SKM-1 (cell line): ENCODE measurements at regions not wholly inside any gene's neighbourhood (a gene's known extent, or its start where the extent isn't known, plus 50 kb on each side); places are given as distances from the start of the nearest gene placed in this dataset.
"Not testable (repeated sequence)": the region's sequence is repeated elsewhere in the genome, so short reads cannot be mapped to it uniquely, and the experiment has no call there.

Source experiments
- DNase-seq: peaks from one replicate; lab custom pipeline; 2025; ENCODE audit not compliant: unreplicated experiment; lab: John Stamatoyannopoulos, UW

DNA sequence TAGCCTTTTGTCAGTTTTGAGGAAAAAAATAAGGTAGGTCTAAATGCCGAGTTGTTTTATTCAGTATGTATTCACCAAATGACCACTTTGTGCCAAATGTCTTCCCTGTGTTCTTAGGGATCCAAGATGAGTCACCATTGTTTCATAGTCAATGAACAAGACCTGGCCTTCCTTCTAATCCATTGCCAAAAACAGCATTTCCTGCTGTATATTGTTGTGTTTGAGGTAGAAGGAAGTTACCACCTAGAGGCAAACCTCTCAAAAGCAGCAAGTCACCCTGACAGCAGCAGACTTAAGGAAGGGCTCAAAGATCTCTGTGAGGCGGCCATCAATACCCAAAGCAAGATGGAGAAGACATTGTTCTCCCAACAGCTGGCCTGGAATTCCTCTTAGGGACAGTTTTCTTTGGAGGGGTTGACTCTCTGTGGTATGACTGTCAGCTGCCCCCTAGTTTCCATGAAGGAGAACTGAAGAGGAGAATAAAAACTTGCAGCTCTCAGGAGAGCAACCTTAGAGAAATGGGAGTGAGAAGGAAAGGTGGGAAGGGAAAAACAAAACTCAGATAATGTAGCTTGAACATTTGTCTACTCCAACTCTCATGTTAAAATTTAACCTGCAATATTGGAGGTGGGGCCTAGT, 328.3 kb downstream of the LRATD1 start:
- DNase-seq = no peak

- DNase-seq = no peak
Measured at GRCh38 chr2:14967729-14968128, 335.2 kb downstream of the LRATD1 start.

GRCh38 chr2:14975381-14975780, 342.9 kb downstream of the LRATD1 start:
- no peak for DNase-seq

- DNase-seq = no peak
Measured at GRCh38 chr2:14977021-14977420, 344.5 kb downstream of the LRATD1 start.

DNA sequence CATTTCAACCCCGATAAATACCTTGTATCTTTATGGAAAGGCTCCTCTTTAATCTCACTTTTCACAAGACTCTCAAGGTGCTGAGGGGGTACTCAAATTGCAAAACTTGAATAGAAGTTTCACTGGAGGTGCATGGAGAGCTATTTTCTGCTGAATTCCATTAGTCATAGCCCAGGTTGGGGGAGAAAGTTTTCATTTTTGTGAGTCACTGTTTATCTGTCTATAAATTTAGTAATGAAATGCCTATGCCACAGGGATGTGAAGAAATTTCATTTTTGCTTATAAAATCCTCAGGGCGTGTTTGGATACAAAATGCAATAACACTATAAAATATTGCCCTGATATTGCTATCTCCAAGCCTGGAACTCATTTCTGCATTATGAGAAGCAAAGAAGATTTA, 346.3 kb downstream of the LRATD1 start:
- DNase-seq = no peak

GRCh38 chr2:14982790-14983189, 350.3 kb downstream of the LRATD1 start:
- DNase-seq = no peak

DNA sequence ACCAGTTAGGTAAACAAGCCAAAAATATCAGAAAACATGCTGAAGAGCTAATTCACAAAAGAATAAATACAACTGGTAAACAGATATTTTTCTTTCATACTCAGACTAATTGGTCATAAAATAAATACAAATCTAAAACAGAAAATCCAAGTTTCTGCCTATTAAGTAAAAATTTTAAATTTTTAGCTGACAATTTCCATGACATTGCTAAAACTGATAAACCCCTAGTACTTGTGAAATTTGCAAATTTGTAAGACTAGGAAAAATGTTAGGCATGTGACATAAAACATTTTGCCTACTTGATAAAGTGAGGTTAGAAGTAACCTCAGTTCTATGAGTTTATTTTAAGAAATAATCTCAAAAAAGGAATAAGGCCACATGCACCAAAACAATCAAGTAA, 356.1 kb downstream of the LRATD1 start:
- DNase-seq = no peak

DNA sequence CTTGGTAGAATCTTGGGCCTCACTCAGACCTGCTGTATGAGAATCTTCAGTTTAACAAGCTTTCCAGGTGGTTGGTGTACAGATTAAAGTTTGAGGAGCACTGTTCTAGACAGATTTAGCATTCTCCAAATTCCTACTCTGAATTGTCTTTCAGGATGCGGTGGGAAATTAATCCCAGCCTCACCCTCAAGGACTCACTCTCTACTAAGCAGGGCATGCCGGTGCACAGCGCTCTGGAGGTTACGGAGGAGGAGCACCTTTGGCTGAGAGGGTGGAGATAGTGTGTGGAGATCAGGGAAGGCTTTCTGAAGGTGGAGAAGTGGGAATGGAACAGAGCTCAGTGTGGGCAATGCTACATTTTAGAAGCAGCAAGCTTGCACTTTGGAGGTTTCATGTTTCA, 359.2 kb downstream of the LRATD1 start:
- no peak for DNase-seq

DNA sequence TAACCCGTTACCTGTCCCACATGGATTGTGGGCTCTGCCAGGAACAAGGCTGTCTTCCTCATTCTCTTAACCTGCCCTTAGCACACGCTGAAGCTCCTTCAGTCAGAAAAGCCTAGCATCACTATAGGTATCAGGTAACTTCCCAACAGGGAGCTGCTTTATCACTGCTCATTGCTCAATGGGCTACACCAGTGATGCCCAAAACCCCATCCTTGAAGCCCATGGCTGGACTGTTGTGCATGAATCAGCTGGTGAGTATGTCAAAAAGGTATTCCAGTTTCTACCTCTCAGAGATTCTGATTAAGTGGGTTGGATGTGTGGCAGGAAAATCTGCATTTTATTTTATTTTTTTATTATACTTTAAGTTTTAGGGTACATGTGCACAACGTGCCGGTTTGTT, 362.2 kb downstream of the LRATD1 start:
- DNase-seq = no peak

DNA sequence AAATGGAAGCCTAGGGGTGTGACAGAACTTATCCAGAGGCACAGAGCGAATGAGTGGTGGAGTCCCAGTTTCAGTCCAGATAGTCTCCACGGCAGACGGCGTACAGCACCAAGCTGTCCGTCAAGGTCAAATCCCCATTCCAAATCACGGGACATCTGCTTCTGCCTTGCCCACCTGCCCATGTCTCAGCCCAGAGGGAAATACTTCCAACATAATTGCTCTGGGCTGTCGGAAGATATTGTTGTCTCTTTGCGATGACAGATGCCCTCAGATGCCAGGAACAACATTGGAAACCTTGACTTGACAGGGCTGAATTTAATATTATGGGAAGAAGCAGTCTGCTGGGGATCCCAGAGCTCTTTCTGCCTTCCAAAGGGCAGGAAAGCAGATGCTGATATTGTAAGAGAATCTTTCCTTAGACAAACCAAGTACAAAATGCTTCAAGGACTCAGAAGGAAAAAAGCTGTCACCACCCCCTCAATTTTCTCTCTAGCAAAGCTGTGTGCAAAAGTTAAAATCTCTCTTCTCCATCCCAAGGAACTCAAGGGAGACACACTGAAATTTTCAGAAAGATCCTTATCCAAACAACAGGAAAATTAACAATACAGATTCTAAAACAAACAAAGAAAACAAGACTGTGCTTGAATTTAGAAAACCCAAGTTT, 364.0 kb downstream of the LRATD1 start:
- DNase-seq = no peak

DNA sequence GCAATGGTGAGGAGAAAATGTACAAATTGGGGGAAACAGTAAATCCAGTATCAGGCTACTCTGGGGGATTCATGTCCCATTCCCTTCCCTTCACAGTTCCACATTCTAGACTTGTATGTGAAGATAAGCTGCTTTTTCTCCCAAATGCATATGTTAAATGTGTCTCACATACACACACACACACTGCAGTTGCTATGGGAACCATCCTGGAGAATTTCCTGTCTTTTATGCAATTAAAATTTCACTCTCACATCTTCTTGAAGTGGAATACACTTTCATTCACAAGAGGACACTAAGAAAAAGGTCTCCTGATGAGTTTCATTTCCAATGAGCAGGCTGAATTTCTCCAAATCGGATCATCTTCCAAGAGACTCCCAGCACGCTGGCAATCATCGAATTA, 366.0 kb downstream of the LRATD1 start:
- DNase-seq = no peak

DNA sequence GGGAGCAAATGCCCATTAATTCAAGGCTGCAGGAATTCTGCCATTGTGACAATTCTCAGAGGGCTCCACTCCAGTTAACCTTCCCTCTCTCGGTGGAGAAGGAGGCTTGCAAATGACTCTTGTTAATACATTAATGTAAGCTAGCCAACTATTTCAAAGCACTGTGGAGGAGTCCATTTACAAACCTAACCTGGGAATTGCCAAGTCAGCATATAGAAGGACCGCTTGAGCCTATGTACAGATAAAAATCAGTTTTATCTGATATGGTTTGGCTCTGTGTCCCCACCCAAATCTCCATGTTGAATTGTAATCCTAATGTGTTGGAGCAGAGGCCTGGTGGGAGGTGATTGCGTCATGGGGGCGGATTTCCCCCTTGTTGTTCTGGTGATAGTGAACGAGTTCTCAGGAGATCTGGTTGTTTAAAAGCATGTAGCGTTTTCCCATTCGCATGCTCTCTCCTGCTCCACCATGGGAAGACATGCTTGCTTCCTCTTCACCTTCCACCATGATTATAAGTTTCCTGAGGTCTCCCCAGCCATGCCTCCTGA, 366.7 kb downstream of the LRATD1 start:
- DNase-seq = no peak

DNA sequence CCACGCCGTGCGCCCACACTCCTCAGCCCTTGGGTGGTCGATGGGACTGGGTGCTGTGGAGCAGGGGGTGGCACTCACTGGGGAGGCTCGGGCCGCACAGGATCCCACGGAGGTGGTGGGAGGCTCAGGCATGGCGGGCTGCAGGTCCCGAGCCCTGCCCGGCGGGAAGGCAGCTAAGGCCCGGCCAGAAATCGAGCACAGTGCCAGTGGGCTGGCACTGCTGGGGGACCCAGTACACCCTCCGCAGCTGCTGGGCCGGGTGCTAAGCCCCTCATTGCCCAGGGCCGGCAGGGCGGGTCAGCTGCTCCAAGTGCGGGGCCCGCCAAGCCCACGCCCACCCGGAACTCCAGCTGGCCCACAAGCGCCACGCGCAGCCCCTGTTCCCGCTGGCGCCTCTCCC, 370.0 kb downstream of the LRATD1 start:
- not testable (repeated sequence) for DNase-seq

GRCh38 chr2:15006667-15007066, 374.1 kb downstream of the LRATD1 start:
- DNase-seq = no peak

- peak; percentile 83 for DNase-seq
Measured at GRCh38 chr2:15009681-15010080, 377.2 kb downstream of the LRATD1 start.

DNA sequence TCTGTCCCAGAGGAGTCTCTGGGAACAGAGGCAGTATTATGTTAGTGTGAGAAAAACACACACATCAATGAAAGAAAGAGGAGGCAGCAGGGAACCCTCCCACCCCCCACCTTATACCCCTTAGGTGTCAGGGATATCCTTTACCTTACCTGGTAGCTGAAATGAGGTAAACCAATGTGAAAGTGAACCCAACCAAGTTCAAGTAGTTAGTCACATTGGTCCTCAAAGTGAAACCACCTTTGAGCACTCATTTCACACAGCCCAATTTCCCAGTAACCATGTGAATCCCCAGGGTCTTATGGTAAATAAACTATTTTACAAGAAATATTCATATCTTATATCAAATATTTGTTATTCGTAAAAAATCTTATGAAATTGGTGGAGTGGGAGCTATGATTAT, 377.8 kb downstream of the LRATD1 start:
- no peak for DNase-seq

DNA sequence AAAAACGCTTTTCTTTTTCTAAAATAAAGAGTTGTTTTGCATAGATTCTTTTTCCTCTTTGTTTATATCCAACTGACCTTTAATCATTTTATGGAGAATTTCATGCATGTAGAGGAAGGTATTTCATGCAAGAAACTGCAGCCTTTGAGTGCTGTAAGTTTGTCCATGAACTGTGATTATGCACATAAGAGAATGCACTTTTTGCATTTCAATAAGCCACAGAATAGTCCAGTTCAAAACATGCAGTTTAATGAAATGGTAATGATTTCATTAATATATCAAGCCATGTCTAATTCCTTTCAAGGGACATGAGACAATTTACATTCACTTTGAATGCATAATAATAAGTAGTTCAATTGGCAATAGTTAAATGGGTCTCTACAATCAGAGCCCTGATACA, 386.3 kb downstream of the LRATD1 start:
- DNase-seq = no peak

DNA sequence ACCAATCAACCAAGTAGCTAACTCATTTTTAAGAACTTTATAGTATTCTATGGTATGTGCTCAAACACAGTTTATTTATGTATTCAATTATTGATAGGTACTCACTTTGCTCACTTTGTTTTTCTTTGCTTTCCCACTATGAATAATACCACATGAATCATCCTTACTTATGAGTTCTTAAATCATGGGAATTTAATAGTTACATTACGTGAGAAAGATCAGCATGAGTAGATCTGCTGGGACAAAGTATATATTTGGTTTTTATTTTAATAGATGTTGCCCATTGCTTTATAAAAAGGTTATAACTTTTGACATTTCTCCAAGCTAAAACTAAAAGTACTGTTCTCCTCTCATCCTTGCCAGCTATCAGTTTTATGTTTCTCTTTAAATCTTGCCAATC, 390.7 kb downstream of the LRATD1 start:
- DNase-seq = no peak

- no peak for DNase-seq
Measured at GRCh38 chr2:15028406-15028805, 395.9 kb downstream of the LRATD1 start.

- no peak for DNase-seq
Measured at GRCh38 chr2:15031745-15032240, 399.3 kb downstream of the LRATD1 start.

DNA sequence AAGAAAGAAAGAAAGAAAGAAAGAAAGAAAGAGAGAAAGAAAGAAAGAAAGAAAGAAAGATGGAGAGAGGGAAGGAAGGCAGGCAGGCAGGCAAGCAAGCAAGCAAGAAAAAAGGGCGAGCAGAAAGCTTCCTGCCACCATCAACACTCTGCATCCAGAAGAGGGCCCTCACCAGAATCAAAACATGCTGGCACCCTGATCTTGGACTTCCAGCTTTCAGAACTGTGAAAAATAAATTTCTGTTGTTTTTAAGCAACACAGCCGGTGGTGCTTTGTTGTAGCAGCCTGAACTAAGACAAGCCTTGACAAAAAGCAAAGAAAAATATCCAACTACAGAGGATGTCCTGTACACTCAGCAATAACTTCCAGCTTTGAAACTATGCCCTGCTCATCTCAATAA, 401.7 kb downstream of the LRATD1 start:
- DNase-seq = no peak

- no peak for DNase-seq
Measured at GRCh38 chr2:15034860-15035259, 402.3 kb downstream of the LRATD1 start.
